GM19239 (cell line): ENCODE measurements at regions not wholly inside any gene's neighbourhood (a gene's known extent, or its start where the extent isn't known, plus 50 kb on each side); places are given as distances from the start of the nearest gene placed in this dataset.

ENCODE experiments used
- DNase-seq: peaks from one replicate; pipeline ENCODE4 v3.0.0; 2011; ENCODE audit warnings: low spot score; ENCODE audit not compliant: insufficient read length
- FAIRE-seq: peaks from 2 replicates; lab custom pipeline; 2011; peaks lifted over from hg19 to GRCh38; lab: Jason Lieb, UNC

GRCh38 chr11:29783506-29783905 lies 233.3 kb downstream of the KCNA4 start:
- FAIRE-seq (no peak), DNase-seq (no peak)

- DNase-seq (no peak), FAIRE-seq (no peak)
Measured at GRCh38 chr11:29782447-29782846, 234.4 kb downstream of the KCNA4 start.

GRCh38 chr11:29781268-29781667 lies 235.6 kb downstream of the KCNA4 start:
- FAIRE-seq = no peak

DNA sequence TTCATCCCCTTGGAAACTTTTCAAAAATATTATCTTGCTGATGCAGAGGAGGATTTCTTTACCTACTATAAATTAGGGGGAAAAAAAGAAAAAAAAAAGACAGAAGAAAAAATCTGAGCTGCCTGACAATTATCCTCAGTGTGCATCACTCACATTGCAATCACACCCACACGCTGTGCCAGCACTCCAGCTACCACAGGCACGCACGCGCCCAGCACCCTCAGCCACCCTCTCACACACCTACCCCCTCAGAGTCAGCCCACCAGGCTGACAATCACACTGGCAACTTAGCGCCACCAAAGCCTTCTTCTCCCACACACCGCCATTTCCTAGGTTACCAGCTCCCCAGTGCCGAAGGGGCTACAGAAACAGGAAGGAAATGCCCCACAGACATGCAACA lies 236.1 kb downstream of the KCNA4 start:
- DNase-seq = no peak
- FAIRE-seq = no peak

More at GRCh38 chr11:29781268-29781667, 235.6 kb downstream of the KCNA4 start:
- DNase-seq = no peak

GRCh38 chr11:29773656-29774264 lies 243.1 kb downstream of the KCNA4 start:
- FAIRE-seq (no peak), DNase-seq (no peak)

GRCh38 chr11:29756871-29757270 lies 260.0 kb downstream of the KCNA4 start:
- DNase-seq (no peak), FAIRE-seq (no peak)

DNA sequence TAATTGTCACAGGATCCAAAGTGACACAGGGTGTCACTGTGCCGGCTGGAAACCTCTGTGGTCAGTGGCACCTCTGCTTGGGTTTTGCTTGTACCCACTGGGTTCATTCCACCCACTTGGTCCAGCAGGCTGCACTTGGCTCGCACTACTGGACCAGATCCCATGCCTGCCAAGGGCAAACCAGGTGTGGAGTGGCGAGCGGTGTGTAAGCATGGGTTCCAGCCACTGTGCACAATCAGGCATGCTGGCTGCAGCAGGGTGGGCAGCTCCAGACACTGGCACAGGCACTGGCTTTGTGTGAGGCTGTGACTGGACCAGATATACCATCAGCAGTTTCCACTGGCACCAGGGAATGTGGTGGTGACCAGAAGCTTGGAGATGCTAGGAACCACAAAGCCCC lies 261.4 kb downstream of the KCNA4 start:
- FAIRE-seq = no peak

GRCh38 chr11:29751618-29752017 lies 265.2 kb downstream of the KCNA4 start:
- FAIRE-seq = no peak
- DNase-seq = no peak

More for the DNA sequence above, 261.4 kb downstream of the KCNA4 start:
- no peak for DNase-seq

DNA sequence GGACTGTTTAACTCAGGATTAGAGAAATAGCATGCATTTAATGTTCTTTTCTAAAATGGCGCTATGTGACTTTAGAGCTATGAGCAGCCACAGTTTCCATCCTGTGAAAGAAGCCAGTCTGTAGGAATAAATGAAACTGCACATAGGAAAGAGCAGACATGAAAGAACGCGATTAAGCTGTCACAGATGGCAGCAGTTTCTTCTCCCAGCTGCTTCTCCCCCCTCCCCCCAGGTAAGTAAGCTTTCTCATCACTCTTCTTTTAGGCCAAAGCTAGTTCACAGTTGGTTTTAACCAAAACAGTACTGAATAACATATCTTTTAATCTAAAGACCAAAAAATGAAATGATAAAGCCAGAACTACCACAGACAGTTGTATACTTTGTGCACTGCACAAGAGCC lies 266.4 kb downstream of the KCNA4 start:
- FAIRE-seq (no peak), DNase-seq (no peak)

- DNase-seq (no peak), FAIRE-seq (no peak)
Measured at GRCh38 chr11:29734287-29734686, 282.5 kb downstream of the KCNA4 start.

DNA sequence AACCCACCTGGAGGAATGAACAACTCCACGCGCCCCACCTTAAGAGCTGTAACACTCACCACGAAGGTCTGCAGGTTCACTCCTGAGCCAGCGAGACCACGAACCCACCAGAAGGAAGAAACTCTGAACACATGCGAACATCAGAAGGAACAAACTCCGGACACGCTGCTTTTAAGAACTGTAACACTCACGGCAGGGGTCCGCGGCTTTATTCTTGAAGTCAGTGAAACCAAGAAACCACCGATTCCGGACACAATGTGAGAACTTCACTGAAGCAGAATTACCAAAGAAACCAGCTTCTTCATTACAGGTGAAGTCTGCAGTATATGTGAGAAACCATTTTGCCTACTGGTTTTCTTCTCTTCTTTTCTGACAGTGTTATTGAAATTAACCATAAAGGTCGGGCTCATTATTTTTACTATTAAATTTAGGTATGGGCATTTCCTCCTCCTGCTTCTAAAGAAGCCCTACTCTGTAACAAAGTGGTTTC lies 303.0 kb downstream of the KCNA4 start:
- FAIRE-seq (no peak), DNase-seq (no peak)

- FAIRE-seq (no peak), DNase-seq (no peak)
Measured at GRCh38 chr11:29712616-29713015, 304.2 kb downstream of the KCNA4 start.

- FAIRE-seq (no peak), DNase-seq (no peak)
Measured at GRCh38 chr11:29707924-29708323, 308.9 kb downstream of the KCNA4 start.

DNA sequence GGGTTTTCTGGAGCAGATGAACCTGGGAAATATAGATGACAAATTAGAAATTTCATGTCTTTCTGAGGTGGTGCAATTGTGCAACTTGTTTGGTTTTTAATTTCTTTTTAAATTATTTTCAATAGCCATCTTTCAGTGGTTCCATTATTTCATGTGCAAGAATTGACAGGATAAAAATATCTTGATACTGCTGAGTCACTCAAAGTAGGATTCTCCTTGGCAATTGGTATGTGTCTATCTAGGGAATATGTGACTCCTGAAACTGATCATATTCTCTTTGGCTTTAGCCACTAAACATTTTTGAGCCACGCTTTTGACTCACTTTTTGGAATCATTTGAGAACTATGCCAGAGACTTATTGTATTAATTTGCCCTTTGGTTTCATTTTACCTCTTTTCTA lies 331.5 kb downstream of the KCNA4 start:
- FAIRE-seq (no peak), DNase-seq (no peak)

DNA sequence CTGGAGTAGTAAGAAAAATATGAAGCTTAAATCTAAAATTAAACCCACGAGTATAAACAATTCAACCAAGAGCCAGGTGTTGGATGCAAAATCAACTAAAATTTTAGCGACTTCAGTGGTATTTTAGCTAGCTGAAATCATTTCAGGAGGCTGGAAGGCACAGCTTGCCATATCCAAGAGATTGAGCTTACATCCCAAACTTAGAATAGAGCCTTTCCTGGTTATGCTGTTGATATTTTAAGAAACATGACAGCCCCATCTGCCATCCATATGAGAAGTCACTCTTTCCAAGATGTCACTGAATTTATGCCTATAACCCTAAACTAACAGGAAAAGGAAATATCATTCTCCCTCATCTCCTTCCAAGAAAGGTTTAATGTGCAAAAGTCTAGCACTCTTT lies 334.0 kb downstream of the KCNA4 start:
- FAIRE-seq = no peak
- DNase-seq = no peak

- DNase-seq = no peak
- FAIRE-seq = no peak
Measured at GRCh38 chr11:29679996-29680395, 336.8 kb downstream of the KCNA4 start.

GRCh38 chr11:29676993-29677392 lies 339.8 kb downstream of the KCNA4 start:
- DNase-seq (no peak), FAIRE-seq (no peak)

- no peak for FAIRE-seq
Measured at GRCh38 chr11:29669310-29669709, 347.5 kb downstream of the KCNA4 start.

DNA sequence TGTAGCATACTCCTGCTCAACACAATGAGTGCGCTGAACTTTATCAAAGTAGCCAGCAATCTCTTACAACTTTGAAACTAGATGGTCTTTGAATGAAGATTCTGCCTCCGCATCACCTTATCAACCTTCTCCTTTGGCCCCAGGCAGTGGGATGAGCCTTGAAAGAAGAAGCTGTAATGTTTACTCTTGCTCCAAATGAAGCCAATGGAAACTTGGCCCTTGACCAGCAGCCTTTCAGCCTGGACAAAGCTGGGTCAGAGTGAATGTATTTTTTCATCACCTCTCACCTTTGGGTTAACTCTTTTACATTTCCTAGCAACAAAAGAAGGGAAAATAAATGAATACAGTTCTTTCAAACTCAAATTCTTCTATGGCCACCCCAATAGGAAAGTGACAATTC lies 359.1 kb downstream of the KCNA4 start:
- FAIRE-seq = no peak

More at GRCh38 chr11:29669310-29669709, 347.5 kb downstream of the KCNA4 start:
- DNase-seq = no peak

DNA sequence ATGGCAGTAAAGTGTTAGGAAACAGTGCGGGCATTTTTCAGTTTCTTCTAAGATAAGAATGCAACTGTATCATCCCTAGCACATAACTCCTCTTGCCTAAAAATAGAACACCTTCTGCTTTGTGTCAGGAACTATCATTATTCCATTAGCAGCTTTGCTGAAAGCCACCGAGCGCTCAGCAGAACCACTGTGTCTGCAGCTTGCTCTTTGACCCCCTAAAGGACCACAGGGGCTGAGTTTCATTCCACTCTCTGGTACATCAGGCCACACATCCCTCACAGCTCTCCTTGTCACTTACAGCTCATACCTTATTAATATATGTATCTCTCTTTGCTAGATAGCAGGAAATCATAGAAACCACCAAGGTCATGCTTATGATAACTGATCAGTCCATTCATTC lies 360.2 kb downstream of the KCNA4 start:
- no peak for FAIRE-seq

More for the DNA sequence above, 359.1 kb downstream of the KCNA4 start:
- DNase-seq = no peak

GRCh38 chr11:29645373-29645772 lies 371.5 kb downstream of the KCNA4 start:
- no peak for FAIRE-seq
- no peak for DNase-seq

More for the DNA sequence above, 360.2 kb downstream of the KCNA4 start:
- DNase-seq = no peak

- FAIRE-seq = no peak
- no peak for DNase-seq
Measured at GRCh38 chr11:29641201-29641600, 375.6 kb downstream of the KCNA4 start.
